Natural killer cell treated with Interleukin-12 subunit alpha and Interleukin-12 subunit beta and Interleukin-15 and Interleukin-18, amount 100 ng/mL, for 72 hours (primary cell): ENCODE measurements at regions not wholly inside any gene's neighbourhood (a gene's known extent, or its start where the extent isn't known, plus 50 kb on each side); places are given as distances from the start of the nearest gene placed in this dataset.

ENCODE experiments used
- ATAC-seq, 2 donors: fragments of 150-1000 bp; cut with Tn5 transposase in 1 of 2; sonication (Bioruptor Pico), chemical (Tn5 transposase) in 1 of 2; 2 replicates each; pipeline ENCODE4 v1.10.0; 2021
- DNase-seq: peaks from one replicate; pipeline ENCODE4 v3.0.0; 2022; ENCODE audit warnings: low spot score
- H3K27ac Mint-ChIP-seq, 2 donors: 1 replicate in 1 of 2; 2 replicates in 1 of 2; pipeline ENCODE4 v1.8.0; 2022; ENCODE audit warnings: mixed read lengths in 2 of 2, mild to moderate bottlenecking in 1 of 2, moderate library complexity in 1 of 2
- H3K27me3 Mint-ChIP-seq, 2 donors: 1 replicate in 1 of 2; 2 replicates in 1 of 2; pipeline ENCODE4 v1.8.0; 2022; ENCODE audit warnings: mixed read lengths in 2 of 2
- H3K36me3 Mint-ChIP-seq: one replicate; pipeline ENCODE4 v1.8.0; 2022; ENCODE audit warnings: mixed read lengths
- H3K4me1 Mint-ChIP-seq, 2 donors: 1 replicate in 1 of 2; 2 replicates in 1 of 2; pipeline ENCODE4 v1.8.0; 2022; ENCODE audit warnings: low read depth in 2 of 2, mixed read lengths in 2 of 2, mild to moderate bottlenecking in 1 of 2
- H3K4me3 Mint-ChIP-seq: one replicate; pipeline ENCODE4 v1.8.0; 2022; ENCODE audit warnings: mixed read lengths
- H3K9me3 Mint-ChIP-seq: 2 replicates; pipeline ENCODE4 v1.8.0; 2022; ENCODE audit warnings: mixed read lengths

- peaks cover 17 to 31% of the 10 kb centered on the region in 2 donors for H3K27me3 Mint-ChIP-seq
- DNase-seq (no peak), ATAC-seq (no peak)
- H3K4me1 Mint-ChIP-seq = no peaks in the 10 kb centered on the region
- no peaks in the 10 kb centered on the region for H3K9me3 Mint-ChIP-seq
- no peak overlapping the region for H3K4me3 Mint-ChIP-seq
- H3K27ac Mint-ChIP-seq = no peak overlapping the region
- no peaks in the 10 kb centered on the region for H3K36me3 Mint-ChIP-seq
Measured at GRCh38 chr1:5623399-5623798, 368.8 kb downstream of the NPHP4 start.

GRCh38 chr1:5622412-5622811, 369.8 kb downstream of the NPHP4 start:
- no peaks in the 10 kb centered on the region for H3K9me3 Mint-ChIP-seq
- H3K36me3 Mint-ChIP-seq = no peaks in the 10 kb centered on the region
- H3K4me3 Mint-ChIP-seq = no peak overlapping the region
- no peak for DNase-seq
- H3K4me1 Mint-ChIP-seq = no peaks in the 10 kb centered on the region
- no peak for ATAC-seq
- no peak overlapping the region for H3K27ac Mint-ChIP-seq
- H3K27me3 Mint-ChIP-seq = peaks cover 17 to 33% of the 10 kb centered on the region in 2 donors

GRCh38 chr1:5621692-5622091, 370.5 kb downstream of the NPHP4 start:
- DNase-seq = no peak
- ATAC-seq = no peak
- no peak overlapping the region for H3K4me3 Mint-ChIP-seq

GRCh38 chr1:5620997-5621396, 371.2 kb downstream of the NPHP4 start:
- no peak overlapping the region for H3K4me3 Mint-ChIP-seq
- H3K27ac Mint-ChIP-seq = no peak overlapping the region
- H3K4me1 Mint-ChIP-seq = no peaks in the 10 kb centered on the region
- H3K36me3 Mint-ChIP-seq = no peaks in the 10 kb centered on the region
- ATAC-seq (no peak), DNase-seq (no peak)
- H3K27me3 Mint-ChIP-seq = peaks cover 29 to 40% of the 10 kb centered on the region in 2 donors
- H3K9me3 Mint-ChIP-seq = no peaks in the 10 kb centered on the region

More at GRCh38 chr1:5621692-5622091, 370.5 kb downstream of the NPHP4 start:
- Mint-ChIP-seq H3K27me3 (peaks cover 24 to 38% of the 10 kb centered on the region in 2 donors), H3K27ac (no peak overlapping the region), H3K36me3 (no peaks in the 10 kb centered on the region), H3K9me3 (no peaks in the 10 kb centered on the region), H3K4me1 (no peaks in the 10 kb centered on the region)

- no peak overlapping the region for H3K27ac Mint-ChIP-seq
Measured at GRCh38 chr1:5620418-5620817, 371.8 kb downstream of the NPHP4 start.

GRCh38 chr1:5619469-5619868, 372.8 kb downstream of the NPHP4 start:
- Mint-ChIP-seq H3K27me3 (peaks cover 29 to 36% of the 10 kb centered on the region in 2 donors), H3K9me3 (no peaks in the 10 kb centered on the region), H3K27ac (no peak overlapping the region), H3K36me3 (no peaks in the 10 kb centered on the region), H3K4me3 (no peak overlapping the region), H3K4me1 (no peaks in the 10 kb centered on the region)
- ATAC-seq (no peak), DNase-seq (no peak)

More at GRCh38 chr1:5620418-5620817, 371.8 kb downstream of the NPHP4 start:
- ATAC-seq (no peak), DNase-seq (no peak)
- Mint-ChIP-seq H3K36me3 (no peaks in the 10 kb centered on the region), H3K27me3 (peaks cover 29 to 38% of the 10 kb centered on the region in 2 donors), H3K9me3 (no peaks in the 10 kb centered on the region), H3K4me1 (no peaks in the 10 kb centered on the region), H3K4me3 (no peak overlapping the region)

GRCh38 chr1:5617546-5617945, 374.7 kb downstream of the NPHP4 start:
- no peak overlapping the region for H3K4me3 Mint-ChIP-seq
- peak in 1 of 2 donors; percentile 34 for ATAC-seq
- H3K36me3 Mint-ChIP-seq = no peaks in the 10 kb centered on the region
- DNase-seq = no peak
- peaks cover 34% of the 10 kb centered on the region in 2 donors for H3K27me3 Mint-ChIP-seq
- H3K9me3 Mint-ChIP-seq = no peaks in the 10 kb centered on the region
- no peaks in the 10 kb centered on the region for H3K4me1 Mint-ChIP-seq
- H3K27ac Mint-ChIP-seq = no peak overlapping the region

- H3K4me1 Mint-ChIP-seq = no peaks in the 10 kb centered on the region
- H3K27me3 Mint-ChIP-seq = peaks cover 30 to 32% of the 10 kb centered on the region in 2 donors
- no peak overlapping the region for H3K27ac Mint-ChIP-seq
- ATAC-seq = peak in 1 of 2 donors; percentile 20
- no peaks in the 10 kb centered on the region for H3K9me3 Mint-ChIP-seq
- no peak for DNase-seq
- no peaks in the 10 kb centered on the region for H3K36me3 Mint-ChIP-seq
- no peak overlapping the region for H3K4me3 Mint-ChIP-seq
Measured at GRCh38 chr1:5617179-5617520, 375.1 kb downstream of the NPHP4 start.

GRCh38 chr1:5616366-5617178, 375.7 kb downstream of the NPHP4 start:
- no peak overlapping the region for H3K4me3 Mint-ChIP-seq
- ATAC-seq (no peak), DNase-seq (no peak)
- H3K36me3 Mint-ChIP-seq = no peaks in the 10 kb centered on the region
- H3K27ac Mint-ChIP-seq = no peak overlapping the region
- H3K27me3 Mint-ChIP-seq = peaks cover 29 to 32% of the 10 kb centered on the region in 2 donors
- H3K9me3 Mint-ChIP-seq = no peaks in the 10 kb centered on the region
- no peaks in the 10 kb centered on the region for H3K4me1 Mint-ChIP-seq

- Mint-ChIP-seq H3K36me3 (no peaks in the 10 kb centered on the region), H3K9me3 (no peaks in the 10 kb centered on the region), H3K27ac (no peak overlapping the region), H3K4me3 (no peak overlapping the region), H3K27me3 (peaks cover 38 to 41% of the 10 kb centered on the region in 2 donors), H3K4me1 (no peaks in the 10 kb centered on the region)
- ATAC-seq (no peak), DNase-seq (no peak)
Measured at GRCh38 chr1:5615076-5615475, 377.1 kb downstream of the NPHP4 start.

GRCh38 chr1:5613900-5614299, 378.3 kb downstream of the NPHP4 start:
- peaks cover 7% of the 10 kb centered on the region for H3K36me3 Mint-ChIP-seq
- H3K4me1 Mint-ChIP-seq = no peaks in the 10 kb centered on the region
- H3K4me3 Mint-ChIP-seq = no peak overlapping the region
- no peak for ATAC-seq
- no peaks in the 10 kb centered on the region for H3K9me3 Mint-ChIP-seq
- H3K27ac Mint-ChIP-seq = no peak overlapping the region
- H3K27me3 Mint-ChIP-seq = peaks cover 39 to 50% of the 10 kb centered on the region in 2 donors
- DNase-seq = no peak

GRCh38 chr1:5611851-5612250, 380.4 kb downstream of the NPHP4 start:
- Mint-ChIP-seq H3K36me3 (peaks cover 7% of the 10 kb centered on the region), H3K4me1 (no peaks in the 10 kb centered on the region), H3K9me3 (no peaks in the 10 kb centered on the region), H3K27me3 (peaks cover 27 to 45% of the 10 kb centered on the region in 2 donors), H3K4me3 (no peak overlapping the region), H3K27ac (no peak overlapping the region)
- DNase-seq = no peak
- no peak for ATAC-seq

- Mint-ChIP-seq H3K4me1 (no peaks in the 10 kb centered on the region), H3K36me3 (peaks cover 7% of the 10 kb centered on the region), H3K27ac (no peak overlapping the region), H3K27me3 (peaks cover 23 to 41% of the 10 kb centered on the region in 2 donors), H3K4me3 (no peak overlapping the region), H3K9me3 (no peaks in the 10 kb centered on the region)
- ATAC-seq = no peak
- no peak for DNase-seq
Measured at GRCh38 chr1:5611431-5611830, 380.8 kb downstream of the NPHP4 start.

GRCh38 chr1:5610432-5610831, 381.8 kb downstream of the NPHP4 start:
- no peaks in the 10 kb centered on the region for H3K9me3 Mint-ChIP-seq
- H3K27me3 Mint-ChIP-seq = peaks cover 20 to 39% of the 10 kb centered on the region in 2 donors
- peaks cover 7% of the 10 kb centered on the region for H3K36me3 Mint-ChIP-seq
- no peaks in the 10 kb centered on the region for H3K4me1 Mint-ChIP-seq
- H3K27ac Mint-ChIP-seq = no peak overlapping the region
- no peak overlapping the region for H3K4me3 Mint-ChIP-seq
- ATAC-seq = no peak
- DNase-seq = no peak
